Activated naive CD4-positive, alpha-beta T cell treated with anti-CD3 and anti-CD28 coated beads for 36 hours (primary cell): ENCODE measurements at regions not wholly inside any gene's neighbourhood (a gene's known extent, or its start where the extent isn't known, plus 50 kb on each side); places are given as distances from the start of the nearest gene placed in this dataset.
"Not testable (repeated sequence)": the region's sequence is repeated elsewhere in the genome, so short reads cannot be mapped to it uniquely, and the experiment has no call there.

ENCODE experiments used
- CTCF ChIA-PET: fragments of 350-600 bp; sonication (Branson Sonifier 250); formaldehyde crosslinking; loops from one replicate; lab custom pipeline; 2021; ENCODE audit warnings: antibody characterized with exemption; lab: Charles Lee
- DNase-seq: peaks from one replicate; pipeline ENCODE4 v3.0.0-alpha.2; 2020
- H3K27ac Mint-ChIP-seq: one replicate; pipeline ENCODE4 v1.8.0; 2021; ENCODE audit warnings: mild to moderate bottlenecking, mixed read lengths
- H3K27me3 Mint-ChIP-seq: one replicate; pipeline ENCODE4 v1.8.0; 2021; ENCODE audit warnings: low read depth, mixed read lengths
- H3K36me3 Mint-ChIP-seq: one replicate; pipeline ENCODE4 v1.8.0; 2021; ENCODE audit warnings: low read depth, mixed read lengths
- H3K4me1 Mint-ChIP-seq: one replicate; pipeline ENCODE4 v1.8.0; 2021; ENCODE audit warnings: low read depth, mixed read lengths
- H3K4me3 Mint-ChIP-seq: one replicate; pipeline ENCODE4 v1.8.0; 2021; ENCODE audit warnings: mild to moderate bottlenecking, moderate library complexity, mixed read lengths
- H3K9me3 Mint-ChIP-seq: one replicate; pipeline ENCODE4 v1.8.0; 2021; ENCODE audit warnings: mixed read lengths
- intact Hi-C: fragments of 100-400 bp; cut with micrococcal nuclease; formaldehyde crosslinking; loops from one replicate; pipeline ENCODE4 v1.15.1; 2023

GRCh38 chr6:28791002-28791383 lies 132.8 kb downstream of the TRIM27 start:
- CTCF ChIA-PET: interaction anchor here (0.9 kb wide), 1 partner anchor 14 kb away, joined by 3 read pairs; no protein-coding TSS in a partner anchor
- Mint-ChIP-seq H3K27me3 (peaks cover 89% of the 10 kb centered on the region), H3K36me3 (peaks cover 9% of the 10 kb centered on the region), H3K4me1 (peaks cover 18% of the 10 kb centered on the region), H3K4me3 (no peak overlapping the region), H3K9me3 (peaks cover 4% of the 10 kb centered on the region), H3K27ac (no peak overlapping the region)
- no peak for DNase-seq
- intact Hi-C loops: no loop called here

GRCh38 chr6:28794175-28795002 lies 129.4 kb downstream of the TRIM27 start:
- H3K27ac Mint-ChIP-seq: no peak overlapping the region
- peaks cover 3% of the 10 kb centered on the region for H3K9me3 Mint-ChIP-seq
- peak; percentile 26 for DNase-seq

GRCh38 chr6:28800647-28801046 lies 123.1 kb downstream of the TRIM27 start:
- CTCF ChIA-PET, H3K9me3 Mint-ChIP-seq, DNase-seq, H3K4me1 Mint-ChIP-seq, intact Hi-C loops, H3K36me3 Mint-ChIP-seq, H3K27ac Mint-ChIP-seq, H3K4me3 Mint-ChIP-seq: not testable (repeated sequence)
- H3K27me3 Mint-ChIP-seq: peaks cover 72% of the 10 kb centered on the region

More at GRCh38 chr6:28794175-28795002, 129.4 kb downstream of the TRIM27 start:
- CTCF ChIA-PET: interaction anchor here (0.9 kb wide), 1 partner anchor 43 kb away, joined by 4 read pairs; no protein-coding TSS in a partner anchor
- Mint-ChIP-seq H3K4me1 (peaks cover 16% of the 10 kb centered on the region), H3K4me3 (peak overlapping the region; percentile 39), H3K36me3 (peaks cover 5% of the 10 kb centered on the region), H3K27me3 (peaks cover 83% of the 10 kb centered on the region)
- intact Hi-C loops: no loop called here

- Mint-ChIP-seq H3K36me3 (no peaks in the 10 kb centered on the region), H3K27ac (no peak overlapping the region), H3K4me3 (no peak overlapping the region), H3K4me1 (peaks cover 1% of the 10 kb centered on the region), H3K9me3 (peaks cover 2% of the 10 kb centered on the region), H3K27me3 (peaks cover 66% of the 10 kb centered on the region)
- DNase-seq: no peak
- intact Hi-C loops: no loop called here
- CTCF ChIA-PET: no interaction called here
These were observed 121.1 kb downstream of the TRIM27 start for GRCh38 chr6:28802417-28803336.

- no peak for DNase-seq
- no peak overlapping the region for H3K27ac Mint-ChIP-seq
- intact Hi-C loops: no loop called here
- CTCF ChIA-PET: no interaction called here
- H3K36me3 Mint-ChIP-seq: no peaks in the 10 kb centered on the region
- no peak overlapping the region for H3K4me3 Mint-ChIP-seq
- peaks cover 4% of the 10 kb centered on the region for H3K4me1 Mint-ChIP-seq
- H3K9me3 Mint-ChIP-seq: peaks cover 2% of the 10 kb centered on the region
- peaks cover 68% of the 10 kb centered on the region for H3K27me3 Mint-ChIP-seq
These were observed 120.5 kb downstream of the TRIM27 start for GRCh38 chr6:28803337-28803709.

- intact Hi-C loops: no loop called here
- Mint-ChIP-seq H3K9me3 (peaks cover 6% of the 10 kb centered on the region), H3K4me3 (peak overlapping the region; percentile 25), H3K27me3 (peaks cover 79% of the 10 kb centered on the region), H3K27ac (peak overlapping the region; percentile 64), H3K36me3 (peaks cover 5% of the 10 kb centered on the region), H3K4me1 (peaks cover 10% of the 10 kb centered on the region)
- CTCF ChIA-PET: interaction anchor here (0.7 kb wide), 1 partner anchor 301 kb away, joined by 3 read pairs; no protein-coding TSS in a partner anchor
- peak; percentile 58 for DNase-seq
These were observed 116.0 kb downstream of the TRIM27 start for GRCh38 chr6:28807682-28808280.

- peaks cover 5% of the 10 kb centered on the region for H3K36me3 Mint-ChIP-seq
- CTCF ChIA-PET: interaction anchor here (0.7 kb wide), 1 partner anchor 300 kb away, joined by 3 read pairs; no protein-coding TSS in a partner anchor
- intact Hi-C loops: no loop called here
- no peak overlapping the region for H3K4me3 Mint-ChIP-seq
- peaks cover 79% of the 10 kb centered on the region for H3K27me3 Mint-ChIP-seq
- no peak for DNase-seq
- no peak overlapping the region for H3K27ac Mint-ChIP-seq
- H3K4me1 Mint-ChIP-seq: peaks cover 10% of the 10 kb centered on the region
- H3K9me3 Mint-ChIP-seq: peaks cover 6% of the 10 kb centered on the region
These were observed 115.4 kb downstream of the TRIM27 start for GRCh38 chr6:28808383-28808782.

GRCh38 chr6:28809947-28810658 lies 113.7 kb downstream of the TRIM27 start:
- H3K27me3 Mint-ChIP-seq: peaks cover 84% of the 10 kb centered on the region
- peaks cover 6% of the 10 kb centered on the region for H3K9me3 Mint-ChIP-seq
- H3K4me3 Mint-ChIP-seq: peak overlapping the region; percentile 11
- DNase-seq: no peak
- CTCF ChIA-PET: no interaction called here
- H3K36me3 Mint-ChIP-seq: peaks cover 5% of the 10 kb centered on the region
- intact Hi-C loops: loop anchor here (5.0 kb wide), 1 partner anchor 38 kb away; no protein-coding TSS in a partner anchor
- H3K27ac Mint-ChIP-seq: no peak overlapping the region
- peaks cover 15% of the 10 kb centered on the region for H3K4me1 Mint-ChIP-seq

GRCh38 chr6:28810659-28811053 lies 113.1 kb downstream of the TRIM27 start:
- Mint-ChIP-seq H3K4me3 (peak overlapping the region; percentile 11), H3K9me3 (peaks cover 6% of the 10 kb centered on the region), H3K4me1 (peaks cover 15% of the 10 kb centered on the region), H3K36me3 (peaks cover 5% of the 10 kb centered on the region), H3K27me3 (peaks cover 90% of the 10 kb centered on the region), H3K27ac (no peak overlapping the region)
- CTCF ChIA-PET: no interaction called here
- intact Hi-C loops: loop anchor here (5.0 kb wide), 1 partner anchor 38 kb away; no protein-coding TSS in a partner anchor
- DNase-seq: no peak

- Mint-ChIP-seq H3K27me3 (peaks cover 93% of the 10 kb centered on the region), H3K4me1 (peaks cover 17% of the 10 kb centered on the region), H3K4me3 (peak overlapping the region; percentile 34), H3K36me3 (peaks cover 5% of the 10 kb centered on the region), H3K9me3 (peaks cover 6% of the 10 kb centered on the region), H3K27ac (no peak overlapping the region)
- CTCF ChIA-PET: interaction anchor here (0.6 kb wide), 1 partner anchor 1690 kb away, joined by 3 read pairs; no protein-coding TSS in a partner anchor
- DNase-seq: no peak
- intact Hi-C loops: loop anchor here (2.0 to 5.0 kb wide), 2 partner anchors 23 to 40 kb away; no protein-coding TSS in a partner anchor
These were observed 111.9 kb downstream of the TRIM27 start for GRCh38 chr6:28811873-28812272.

GRCh38 chr6:28812778-28813569 lies 110.8 kb downstream of the TRIM27 start:
- Mint-ChIP-seq H3K4me1 (peaks cover 19% of the 10 kb centered on the region), H3K27me3 (peaks cover 94% of the 10 kb centered on the region), H3K9me3 (peaks cover 3% of the 10 kb centered on the region), H3K4me3 (no peak overlapping the region), H3K36me3 (peaks cover 5% of the 10 kb centered on the region), H3K27ac (no peak overlapping the region)
- intact Hi-C loops: loop anchor here (2.0 to 5.0 kb wide), 2 partner anchors 24 to 41 kb away; no protein-coding TSS in a partner anchor
- no peak for DNase-seq
- CTCF ChIA-PET: no interaction called here
